SK-N-MC (cell line): ENCODE measurements at regions not wholly inside any gene's neighbourhood (a gene's known extent, or its start where the extent isn't known, plus 50 kb on each side); places are given as distances from the start of the nearest gene placed in this dataset.

Source experiments
- DNase-seq: peaks from one replicate; pipeline ENCODE4 v3.0.0-alpha.2; 2011; ENCODE audit warnings: low read depth, low spot score
- H3K27ac ChIP-seq: fragments of 200-600 bp; sonication (generic); 2 replicates; pipeline ENCODE4 v1.5.1; 2016; ENCODE audit warnings: mixed run types
- H3K36me3 ChIP-seq: fragments of 200-600 bp; sonication (generic); 2 replicates; pipeline ENCODE4 v1.6.1; 2017; ENCODE audit warnings: antibody characterized with exemption, low read length, mixed read lengths; ENCODE audit not compliant: insufficient read depth
- H3K4me3 ChIP-seq: fragments of 200-600 bp; sonication (generic); 2 replicates; pipeline ENCODE4 v1.5.1; 2016
- H3K9ac ChIP-seq: fragments of 200-600 bp; sonication (generic); 2 replicates; pipeline ENCODE4 v1.8.0; 2017; ENCODE audit warnings: mixed run types, mixed read lengths; ENCODE audit not compliant: insufficient read length
- H3K9me3 ChIP-seq: fragments of 200-600 bp; sonication (generic); 2 replicates; pipeline ENCODE4 v1.6.1; 2017; ENCODE audit warnings: low read depth, mild to moderate bottlenecking, antibody characterized with exemption, low read length, moderate library complexity, mixed read lengths
- EZH2 ChIP-seq: fragments of 200-600 bp; sonication (generic); IDR thresholded peaks from one replicate; pipeline ENCODE4 v1.6.1; 2017; ENCODE audit warnings: antibody characterized with exemption
- FOXP2 ChIP-seq: optimal IDR thresholded peaks from 2 replicates; pipeline ENCODE3; 2011; ENCODE audit warnings: mild to moderate bottlenecking, moderate library complexity; ENCODE audit not compliant: insufficient read depth; ENCODE audit errors: extremely low read length, control extremely low read depth
- POLR2AphosphoS5 ChIP-seq: IDR thresholded peaks from 2 replicates; pipeline ENCODE4 v1.6.1; 2012; ENCODE audit warnings: mild to moderate bottlenecking, low read depth, low read length, borderline replicate concordance

GRCh38 chr6:105786449-105786848 is 299.7 kb upstream of the PRDM1 start:
- DNase-seq = no peak
- Histone ChIP-seq H3K27ac (no peak overlapping the region), H3K4me3 (no peak overlapping the region), H3K9me3 (no peaks in the 10 kb centered on the region), H3K36me3 (no peaks in the 10 kb centered on the region), H3K9ac (no peak overlapping the region)
- TF ChIP-seq EZH2 = no peak
- no peak for TF ChIP-seq POLR2AphosphoS5
- no peak for TF ChIP-seq FOXP2

- no peak overlapping the region for H3K9ac ChIP-seq
- no peak overlapping the region for H3K27ac ChIP-seq
- H3K4me3 ChIP-seq = no peak overlapping the region
- no peak for TF ChIP-seq EZH2
- TF ChIP-seq FOXP2 = no peak
- no peak for TF ChIP-seq POLR2AphosphoS5
- no peaks in the 10 kb centered on the region for H3K36me3 ChIP-seq
- H3K9me3 ChIP-seq = no peaks in the 10 kb centered on the region
- DNase-seq = no peak
These were observed 300.9 kb upstream of the PRDM1 start for GRCh38 chr6:105785066-105785811.

- Histone ChIP-seq H3K9me3 (no peaks in the 10 kb centered on the region), H3K36me3 (no peaks in the 10 kb centered on the region), H3K4me3 (no peak overlapping the region), H3K9ac (no peak overlapping the region), H3K27ac (no peak overlapping the region)
- DNase-seq = no peak
- TF ChIP-seq POLR2AphosphoS5 (no peak), FOXP2 (no peak), EZH2 (no peak)
These were observed 302.0 kb upstream of the PRDM1 start for GRCh38 chr6:105784179-105784578.

- H3K27ac ChIP-seq = no peak overlapping the region
- H3K4me3 ChIP-seq = no peak overlapping the region
- no peaks in the 10 kb centered on the region for H3K9me3 ChIP-seq
- H3K36me3 ChIP-seq = no peaks in the 10 kb centered on the region
- DNase-seq = no peak
- no peak overlapping the region for H3K9ac ChIP-seq
- TF ChIP-seq FOXP2 (no peak), EZH2 (no peak), POLR2AphosphoS5 (no peak)
These were observed 302.7 kb upstream of the PRDM1 start for GRCh38 chr6:105783333-105783935.

GRCh38 chr6:105781915-105782314 is 304.2 kb upstream of the PRDM1 start:
- Histone ChIP-seq H3K9me3 (no peaks in the 10 kb centered on the region), H3K4me3 (no peak overlapping the region), H3K36me3 (no peaks in the 10 kb centered on the region), H3K27ac (no peak overlapping the region), H3K9ac (no peak overlapping the region)
- DNase-seq = no peak
- TF ChIP-seq EZH2 = no peak
- TF ChIP-seq FOXP2 = no peak
- TF ChIP-seq POLR2AphosphoS5 = no peak

GRCh38 chr6:105781248-105781647 is 304.9 kb upstream of the PRDM1 start:
- Histone ChIP-seq H3K9ac (no peak overlapping the region), H3K27ac (no peak overlapping the region), H3K4me3 (no peak overlapping the region), H3K9me3 (no peaks in the 10 kb centered on the region), H3K36me3 (no peaks in the 10 kb centered on the region)
- no peak for DNase-seq
- TF ChIP-seq EZH2 = no peak
- TF ChIP-seq POLR2AphosphoS5 = no peak
- TF ChIP-seq FOXP2 = no peak

- no peak overlapping the region for H3K4me3 ChIP-seq
- H3K9me3 ChIP-seq = no peaks in the 10 kb centered on the region; the same call in 1 of the 2 replicates
- no peak overlapping the region for H3K27ac ChIP-seq
- TF ChIP-seq POLR2AphosphoS5 (no peak), FOXP2 (no peak), EZH2 (no peak)
- DNase-seq = no peak
- no peak overlapping the region for H3K9ac ChIP-seq
- no peaks in the 10 kb centered on the region for H3K36me3 ChIP-seq
These were observed 305.8 kb upstream of the PRDM1 start for GRCh38 chr6:105780146-105780860.

GRCh38 chr6:105779110-105779509 is 307.0 kb upstream of the PRDM1 start:
- H3K9me3 ChIP-seq = no peaks in the 10 kb centered on the region; the same call in 1 of the 2 replicates
- H3K36me3 ChIP-seq = no peaks in the 10 kb centered on the region
- no peak overlapping the region for H3K4me3 ChIP-seq
- no peak for DNase-seq
- H3K27ac ChIP-seq = no peak overlapping the region
- H3K9ac ChIP-seq = no peak overlapping the region
- TF ChIP-seq FOXP2 = no peak
- TF ChIP-seq EZH2 = no peak
- no peak for TF ChIP-seq POLR2AphosphoS5
